ENCODE measurements at regions not wholly inside any gene's neighbourhood (a gene's known extent, or its start where the extent isn't known, plus 50 kb on each side); places are given as distances from the start of the nearest gene placed in this dataset.

- TF ChIP-seq POLR2A (IDR thresholded peaks at IDR 0.05; ENCODE audit: low read depth, low read length), result no peak
- no peak for TF ChIP-seq TAF1 (IDR thresholded peaks at IDR 0.05; ENCODE audit: borderline replicate concordance, low read depth, low read length)
Measured at GRCh38 chr14:44699391-44699790, 192.3 kb upstream of the FSCB start.
